ENCODE measurements at regions not wholly inside any gene's neighbourhood (a gene's known extent, or its start where the extent isn't known, plus 50 kb on each side); places are given as distances from the start of the nearest gene placed in this dataset. TPM values are rescaled to one million over a fixed set of nuclear protein-coding genes. Genes with fewer than 3 reads are reported as not detected.

Small RNA genes in the stretch of these regions (small RNA-seq; reads per million reads assigned to genes)
- gene RN7SKP279: not detected
